NT2/D1 (cell line): ENCODE measurements at regions not wholly inside any gene's neighbourhood (a gene's known extent, or its start where the extent isn't known, plus 50 kb on each side); places are given as distances from the start of the nearest gene placed in this dataset.

Experiments used
- SUZ12 ChIP-seq: IDR thresholded peaks from 2 replicates; pipeline ENCODE4 v1.6.1; 2011; ENCODE audit not compliant: insufficient read length, insufficient read depth; ENCODE audit errors: extremely low read depth
- YY1 ChIP-seq: IDR thresholded peaks from 2 replicates; pipeline ENCODE4 v1.6.1; 2011; ENCODE audit not compliant: insufficient read length, insufficient read depth
- ZNF274 ChIP-seq: IDR thresholded peaks from 2 replicates; pipeline ENCODE4 v1.6.1; 2011; ENCODE audit warnings: mild to moderate bottlenecking, low read depth, low read length

DNA sequence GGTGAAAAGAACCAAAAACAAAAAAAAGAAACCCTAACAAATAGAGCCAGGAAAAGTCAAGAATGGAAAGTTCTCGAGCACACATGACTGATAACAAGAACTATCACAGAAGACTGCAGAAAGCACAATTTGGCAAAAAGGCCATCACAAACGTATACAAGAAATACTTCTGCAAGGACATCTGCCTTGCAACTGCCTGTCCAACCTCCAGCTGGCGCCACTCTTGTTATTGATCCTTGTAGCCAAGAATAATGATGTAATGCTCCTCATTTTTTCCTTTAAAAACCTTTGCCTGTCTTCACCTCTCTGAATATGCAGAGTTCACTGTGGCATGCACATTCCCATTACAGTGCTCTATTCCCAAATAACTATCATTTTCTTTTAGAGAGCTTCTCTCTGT, 87.9 kb upstream of the BMP5 start:
- TF ChIP-seq YY1 (no peak), ZNF274 (no peak), SUZ12 (no peak)
